Activated naive CD8-positive, alpha-beta T cell treated with anti-CD3 and anti-CD28 coated beads, Interleukin-2, amount 50 U/mL, for 24 hours (primary cell): ENCODE measurements at regions not wholly inside any gene's neighbourhood (a gene's known extent, or its start where the extent isn't known, plus 50 kb on each side); places are given as distances from the start of the nearest gene placed in this dataset.
"Not testable (repeated sequence)": the region's sequence is repeated elsewhere in the genome, so short reads cannot be mapped to it uniquely, and the experiment has no call there.

Experiments
- ATAC-seq: fragments of 150-1000 bp; cut with Tn5 transposase; one replicate; pipeline ENCODE4 v1.10.0; 2021
- DNase-seq: peaks from one replicate; pipeline ENCODE4 v3.0.0; 2021
- H3K27ac Mint-ChIP-seq: one replicate; pipeline ENCODE4 v1.8.0; 2021; ENCODE audit warnings: mild to moderate bottlenecking, mixed read lengths
- H3K27me3 Mint-ChIP-seq: one replicate; pipeline ENCODE4 v1.8.0; 2021; ENCODE audit warnings: mixed read lengths
- H3K36me3 Mint-ChIP-seq: one replicate; pipeline ENCODE4 v1.8.0; 2021; ENCODE audit warnings: low read depth, mixed read lengths
- H3K4me1 Mint-ChIP-seq: one replicate; pipeline ENCODE4 v1.8.0; 2021; ENCODE audit warnings: mixed read lengths
- H3K4me3 Mint-ChIP-seq: one replicate; pipeline ENCODE4 v1.8.0; 2021; ENCODE audit warnings: mild to moderate bottlenecking, moderate library complexity, mixed read lengths
- H3K9me3 Mint-ChIP-seq: one replicate; pipeline ENCODE4 v1.8.0; 2021; ENCODE audit warnings: mixed read lengths

GRCh38 chr10:120034236-120034635 lies 141.7 kb downstream of the SEC23IP start:
- no peaks in the 10 kb centered on the region for H3K36me3 Mint-ChIP-seq
- DNase-seq (no peak), ATAC-seq (no peak)
- H3K4me3 Mint-ChIP-seq = no peak overlapping the region
- no peaks in the 10 kb centered on the region for H3K9me3 Mint-ChIP-seq
- H3K27ac Mint-ChIP-seq = no peak overlapping the region
- no peaks in the 10 kb centered on the region for H3K4me1 Mint-ChIP-seq
- peaks cover 5% of the 10 kb centered on the region for H3K27me3 Mint-ChIP-seq

DNA sequence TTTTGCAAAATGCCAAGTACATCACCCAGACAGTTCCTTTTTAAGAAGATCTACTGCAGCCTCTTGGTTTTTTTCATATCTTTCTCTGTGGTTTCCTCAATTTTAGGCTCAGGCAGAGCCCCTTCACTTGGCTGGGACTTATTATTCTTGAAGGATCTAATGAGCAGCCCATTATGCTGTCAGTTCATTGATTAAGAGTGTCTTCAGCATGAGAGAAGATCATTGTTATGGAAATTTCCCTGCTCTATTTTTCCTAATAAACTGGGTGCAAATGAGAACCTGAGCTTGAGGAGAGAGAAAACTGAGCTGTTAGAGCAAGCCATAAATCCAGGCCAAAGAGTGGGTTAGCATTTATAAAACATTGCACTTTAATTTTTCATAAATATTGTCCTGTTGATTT lies 146.5 kb downstream of the SEC23IP start:
- Mint-ChIP-seq H3K4me1 (no peaks in the 10 kb centered on the region), H3K9me3 (no peaks in the 10 kb centered on the region), H3K27me3 (peaks cover 4% of the 10 kb centered on the region), H3K4me3 (no peak overlapping the region), H3K36me3 (no peaks in the 10 kb centered on the region), H3K27ac (no peak overlapping the region)
- ATAC-seq = no peak
- DNase-seq = no peak

GRCh38 chr10:120039826-120040225 lies 147.3 kb downstream of the SEC23IP start:
- peaks cover 2% of the 10 kb centered on the region for H3K27me3 Mint-ChIP-seq
- no peak for ATAC-seq
- H3K36me3 Mint-ChIP-seq = no peaks in the 10 kb centered on the region

DNA sequence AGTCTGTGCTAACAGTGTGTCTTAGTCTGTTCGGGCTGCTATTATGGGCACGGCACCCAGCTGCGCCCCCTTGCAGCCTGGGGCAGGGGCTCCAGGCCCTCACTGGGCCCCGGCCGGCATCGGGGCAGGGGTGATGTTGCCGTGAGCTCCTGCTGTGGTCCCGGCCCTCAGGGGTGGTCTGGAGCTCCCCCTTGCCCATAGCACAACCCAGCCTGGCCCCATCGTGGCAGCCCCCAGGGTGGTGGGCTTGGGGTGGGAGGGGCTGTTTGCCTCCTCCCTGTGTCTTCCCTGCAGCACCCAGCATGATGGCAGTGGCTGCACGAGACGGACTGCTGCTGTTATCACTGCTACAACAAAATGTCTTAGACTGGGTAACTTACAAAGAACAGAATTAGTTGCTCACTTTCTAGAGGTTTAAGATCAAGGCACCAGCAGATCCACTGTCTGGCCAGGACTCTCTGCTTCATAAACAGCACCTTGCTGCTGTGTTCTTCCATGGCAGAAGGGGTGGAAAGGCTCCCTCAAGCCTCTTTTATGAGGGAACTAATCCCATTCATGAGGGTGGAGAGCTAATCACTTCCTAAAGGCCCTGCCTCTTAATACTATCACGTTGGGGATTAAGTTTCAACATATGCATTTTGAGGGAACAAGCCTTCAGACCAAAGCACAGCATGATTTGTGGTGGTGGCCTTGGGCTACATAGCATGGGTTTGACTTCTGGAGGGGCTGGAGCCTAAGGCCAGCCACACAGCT lies 149.5 kb downstream of the SEC23IP start:
- ATAC-seq = no peak
- no peak overlapping the region for H3K27ac Mint-ChIP-seq

More at GRCh38 chr10:120039826-120040225, 147.3 kb downstream of the SEC23IP start:
- Mint-ChIP-seq H3K4me3 (no peak overlapping the region), H3K27ac (no peak overlapping the region), H3K4me1 (no peaks in the 10 kb centered on the region), H3K9me3 (no peaks in the 10 kb centered on the region)
- DNase-seq = no peak

GRCh38 chr10:120042705-120043104 lies 150.2 kb downstream of the SEC23IP start:
- H3K36me3 Mint-ChIP-seq = no peaks in the 10 kb centered on the region
- H3K9me3 Mint-ChIP-seq = no peaks in the 10 kb centered on the region
- no peaks in the 10 kb centered on the region for H3K4me1 Mint-ChIP-seq
- ATAC-seq (no peak), DNase-seq (no peak)
- H3K4me3 Mint-ChIP-seq = no peak overlapping the region
- peaks cover 2% of the 10 kb centered on the region for H3K27me3 Mint-ChIP-seq
- H3K27ac Mint-ChIP-seq = no peak overlapping the region

More for the DNA sequence above, 149.5 kb downstream of the SEC23IP start:
- Mint-ChIP-seq H3K4me1 (no peaks in the 10 kb centered on the region), H3K4me3 (no peak overlapping the region), H3K36me3 (no peaks in the 10 kb centered on the region), H3K9me3 (no peaks in the 10 kb centered on the region), H3K27me3 (peaks cover 2% of the 10 kb centered on the region)
- DNase-seq = no peak

DNA sequence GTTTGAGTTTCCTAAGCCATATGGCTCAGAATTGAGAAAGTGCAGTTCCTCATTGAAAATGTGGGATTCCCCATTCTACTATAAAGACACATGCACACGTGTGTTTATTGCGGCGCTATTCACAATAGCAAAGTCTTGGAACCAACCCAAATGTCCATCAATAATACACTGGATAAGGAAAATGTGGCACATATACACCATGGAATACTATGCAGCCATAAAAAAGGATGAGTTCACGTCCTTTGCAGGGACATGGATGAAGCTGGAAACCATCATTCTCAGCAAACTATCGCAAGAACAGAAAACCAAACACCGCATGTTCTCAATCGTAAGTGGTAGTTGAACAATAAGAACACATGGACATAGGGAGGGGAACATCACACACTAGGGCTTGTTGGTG lies 154.8 kb downstream of the SEC23IP start:
- H3K27me3 Mint-ChIP-seq, H3K4me1 Mint-ChIP-seq, H3K27ac Mint-ChIP-seq, H3K36me3 Mint-ChIP-seq, ATAC-seq, H3K4me3 Mint-ChIP-seq, DNase-seq, H3K9me3 Mint-ChIP-seq: not testable (repeated sequence)

DNA sequence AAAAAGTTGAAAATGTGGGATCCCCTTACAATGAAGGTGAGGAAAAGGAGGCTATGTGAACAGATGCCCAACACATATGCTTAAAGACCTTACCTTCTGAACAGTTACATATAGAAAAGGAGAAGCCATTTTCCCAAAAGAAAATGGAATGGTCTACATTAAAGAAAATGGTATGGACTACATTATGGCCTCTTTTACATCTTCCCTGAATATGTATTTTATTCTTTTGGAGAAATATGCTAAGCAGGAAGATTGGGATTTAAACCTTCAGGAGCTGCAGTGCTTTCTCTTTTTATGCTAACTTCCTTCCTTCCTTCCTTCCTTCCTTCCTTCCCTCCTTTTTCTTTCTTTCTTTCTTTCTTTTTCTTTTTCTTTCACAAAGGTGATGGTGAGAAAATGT lies 155.4 kb downstream of the SEC23IP start:
- DNase-seq = no peak
- Mint-ChIP-seq H3K27me3 (peaks cover 11% of the 10 kb centered on the region), H3K36me3 (no peaks in the 10 kb centered on the region), H3K4me3 (no peak overlapping the region), H3K4me1 (no peaks in the 10 kb centered on the region), H3K27ac (no peak overlapping the region), H3K9me3 (no peaks in the 10 kb centered on the region)
- ATAC-seq = no peak

- Mint-ChIP-seq H3K36me3 (no peaks in the 10 kb centered on the region), H3K9me3 (no peaks in the 10 kb centered on the region), H3K4me1 (no peaks in the 10 kb centered on the region), H3K27ac (no peak overlapping the region), H3K4me3 (no peak overlapping the region), H3K27me3 (peaks cover 11% of the 10 kb centered on the region)
- no peak for ATAC-seq
- no peak for DNase-seq
These were observed 155.9 kb downstream of the SEC23IP start for GRCh38 chr10:120048391-120048790.

DNA sequence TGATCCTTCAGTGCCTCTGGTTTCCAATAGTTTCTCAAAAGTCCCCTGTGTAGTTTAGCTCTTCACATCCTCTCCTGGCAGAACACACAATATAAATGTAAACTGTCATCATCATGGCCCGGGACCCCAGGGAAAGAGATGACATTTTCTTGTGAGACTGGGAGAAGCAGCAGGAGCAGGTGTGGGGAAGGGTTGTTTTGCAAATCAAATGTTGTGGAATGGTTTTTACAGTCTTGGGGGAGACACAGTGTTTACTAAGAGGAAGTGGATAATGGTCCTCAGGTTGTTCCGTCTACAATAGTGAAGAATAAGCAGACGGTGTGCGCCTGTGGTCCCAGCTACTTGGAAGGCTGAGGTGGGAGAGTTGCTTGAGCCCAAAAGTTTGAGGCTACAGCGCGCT lies 159.1 kb downstream of the SEC23IP start:
- no peaks in the 10 kb centered on the region for H3K4me1 Mint-ChIP-seq
- no peak overlapping the region for H3K27ac Mint-ChIP-seq
- no peak overlapping the region for H3K4me3 Mint-ChIP-seq
- ATAC-seq = no peak
- peaks cover 14% of the 10 kb centered on the region for H3K27me3 Mint-ChIP-seq
- H3K9me3 Mint-ChIP-seq = no peaks in the 10 kb centered on the region
- H3K36me3 Mint-ChIP-seq = no peaks in the 10 kb centered on the region
- DNase-seq = no peak

DNA sequence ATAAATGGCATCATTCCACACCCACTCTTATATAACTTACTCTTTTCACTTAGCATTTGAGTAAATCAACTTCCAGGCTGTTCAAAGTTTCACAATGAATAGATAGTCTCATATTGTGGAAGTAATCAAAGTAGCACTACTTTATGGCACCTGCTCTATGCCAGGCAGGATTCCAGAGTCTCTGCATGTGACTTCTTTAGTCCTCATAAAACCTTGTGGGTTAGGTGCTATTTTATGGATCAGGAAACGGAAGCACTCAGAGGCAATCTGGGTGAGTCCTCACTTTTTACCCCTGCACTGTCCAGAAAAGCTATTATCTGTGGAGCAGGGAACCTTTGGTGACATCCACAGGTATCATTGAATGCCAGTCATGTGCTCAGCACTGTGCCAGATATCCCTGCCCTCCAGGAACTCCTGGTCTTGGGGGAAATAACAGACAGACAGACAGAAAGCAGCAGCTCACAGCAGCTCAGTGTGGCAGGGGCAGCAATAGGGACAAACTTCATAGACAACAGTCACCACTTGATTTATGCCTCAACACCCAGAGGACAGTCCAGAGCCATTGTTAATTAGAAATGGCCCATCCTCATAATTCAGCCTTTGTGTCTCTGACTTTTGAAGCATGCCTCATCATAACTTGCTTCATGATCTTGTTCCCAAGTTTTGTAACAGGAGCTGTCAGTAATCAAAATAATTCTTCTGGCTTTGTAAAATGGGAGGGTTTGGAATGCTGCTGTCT lies 160.6 kb downstream of the SEC23IP start:
- DNase-seq (no peak), ATAC-seq (no peak)
- Mint-ChIP-seq H3K4me3 (no peak overlapping the region), H3K4me1 (no peaks in the 10 kb centered on the region), H3K36me3 (no peaks in the 10 kb centered on the region), H3K9me3 (no peaks in the 10 kb centered on the region), H3K27ac (no peak overlapping the region), H3K27me3 (peaks cover 20% of the 10 kb centered on the region)

DNA sequence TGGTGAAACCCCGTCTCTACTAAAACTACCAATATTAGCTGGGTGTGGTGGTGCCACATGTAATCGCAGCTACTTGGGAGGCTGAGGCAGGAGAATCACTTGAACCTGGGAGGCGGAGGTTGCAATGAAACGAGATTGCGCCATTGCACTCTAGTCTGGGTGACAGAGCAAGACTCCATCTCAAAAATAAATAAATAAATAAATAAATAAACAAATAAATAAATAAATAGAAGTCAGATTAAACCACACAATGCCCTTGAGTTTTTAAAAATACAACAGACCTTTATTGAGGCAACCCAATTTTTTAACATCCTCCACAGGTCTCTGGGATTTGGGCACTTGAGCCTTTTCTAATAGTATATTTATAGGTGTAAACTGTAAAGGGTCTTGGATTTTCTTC lies 167.3 kb downstream of the SEC23IP start:
- not testable (repeated sequence) for H3K4me3 Mint-ChIP-seq, H3K4me1 Mint-ChIP-seq

DNA sequence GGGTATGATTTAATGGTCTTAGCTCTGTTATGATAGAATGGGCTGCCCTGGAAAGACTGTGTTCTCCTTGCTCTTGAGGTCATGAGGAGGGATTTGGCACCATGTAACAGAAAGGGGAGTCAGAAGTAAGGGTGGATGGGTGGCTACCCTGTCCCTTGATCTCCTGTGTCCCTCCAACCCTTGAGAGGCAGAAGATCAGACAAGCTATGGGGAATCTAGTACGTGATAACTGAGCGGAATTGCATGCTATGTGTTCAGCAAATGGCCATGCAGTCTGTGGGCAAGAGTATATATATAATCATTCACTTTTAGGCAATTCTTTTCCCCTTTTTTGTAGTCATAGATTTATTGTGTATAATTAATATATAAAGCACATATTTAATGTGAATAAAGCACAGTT lies 174.9 kb downstream of the SEC23IP start:
- Mint-ChIP-seq H3K4me3 (no peak overlapping the region), H3K9me3 (no peaks in the 10 kb centered on the region), H3K36me3 (no peaks in the 10 kb centered on the region), H3K27ac (no peak overlapping the region), H3K27me3 (peaks cover 13% of the 10 kb centered on the region), H3K4me1 (no peaks in the 10 kb centered on the region)
- DNase-seq (no peak), ATAC-seq (no peak)

More for the DNA sequence above, 167.3 kb downstream of the SEC23IP start:
- not testable (repeated sequence) for H3K36me3 Mint-ChIP-seq, H3K9me3 Mint-ChIP-seq, DNase-seq, H3K27ac Mint-ChIP-seq, ATAC-seq
- H3K27me3 Mint-ChIP-seq = peaks cover 12% of the 10 kb centered on the region

DNA sequence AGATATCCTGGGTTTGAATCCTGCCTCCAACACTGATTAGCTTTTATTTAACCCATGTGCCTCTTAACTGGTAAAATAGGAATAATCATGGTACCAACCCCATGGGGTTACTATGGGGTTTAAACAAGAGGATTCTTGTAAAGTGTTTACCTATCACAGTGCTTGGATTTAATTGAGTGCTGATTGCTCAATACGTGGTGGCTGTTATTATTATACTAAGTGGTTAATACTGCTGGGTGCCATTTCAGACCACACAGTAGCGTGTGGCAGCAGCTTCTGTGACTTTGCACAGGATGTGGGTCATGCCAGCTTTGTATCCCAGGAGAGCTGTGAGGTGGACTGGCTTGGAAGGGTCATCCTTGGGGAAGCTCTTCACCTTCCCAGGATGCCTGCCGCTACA lies 177.2 kb downstream of the SEC23IP start:
- Mint-ChIP-seq H3K4me3 (no peak overlapping the region), H3K27me3 (peaks cover 16% of the 10 kb centered on the region), H3K27ac (no peak overlapping the region), H3K9me3 (no peaks in the 10 kb centered on the region), H3K4me1 (no peaks in the 10 kb centered on the region), H3K36me3 (no peaks in the 10 kb centered on the region)
- ATAC-seq (no peak), DNase-seq (no peak)

GRCh38 chr10:120075349-120075748 lies 182.8 kb downstream of the SEC23IP start:
- Mint-ChIP-seq H3K4me1 (no peaks in the 10 kb centered on the region), H3K27ac (no peak overlapping the region), H3K36me3 (no peaks in the 10 kb centered on the region), H3K27me3 (peaks cover 21% of the 10 kb centered on the region), H3K9me3 (no peaks in the 10 kb centered on the region), H3K4me3 (no peak overlapping the region)
- DNase-seq (no peak), ATAC-seq (no peak)

DNA sequence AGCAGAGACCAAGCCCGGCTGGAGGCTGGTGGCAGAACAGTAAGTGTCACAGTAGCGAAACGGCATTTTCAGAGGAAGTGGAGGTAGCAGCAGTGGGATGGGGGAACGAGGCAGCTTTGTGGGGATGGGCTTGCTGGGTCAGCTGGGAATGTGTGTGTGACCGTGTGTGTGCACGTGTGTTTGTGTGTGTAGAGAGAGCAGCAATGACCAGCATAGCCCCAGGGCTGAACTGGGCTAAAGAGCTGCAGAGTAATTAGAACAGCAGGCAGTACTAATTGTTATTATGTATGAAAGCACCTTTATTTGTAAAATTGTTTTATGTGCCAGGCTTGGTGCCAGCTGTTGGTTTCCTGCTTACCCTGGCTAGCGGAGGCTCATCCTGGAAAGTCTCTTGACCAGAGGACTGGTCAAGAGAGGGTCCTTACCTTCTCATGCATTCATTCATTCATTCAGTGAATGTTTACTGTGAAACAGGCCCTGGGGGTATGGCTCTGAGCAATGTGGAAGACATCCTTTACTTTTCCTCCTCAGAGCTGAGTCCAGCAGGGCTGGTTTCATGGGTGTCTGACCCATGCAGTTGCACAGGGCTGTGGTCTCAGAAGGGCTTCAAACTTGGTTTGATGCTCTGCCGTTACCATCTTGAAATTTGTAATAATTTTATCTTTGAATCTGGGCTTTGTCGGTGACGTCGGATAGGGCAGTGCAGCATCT lies 184.6 kb downstream of the SEC23IP start:
- no peaks in the 10 kb centered on the region for H3K36me3 Mint-ChIP-seq
- DNase-seq (no peak), ATAC-seq (no peak)
- peaks cover 24% of the 10 kb centered on the region for H3K27me3 Mint-ChIP-seq
- H3K4me1 Mint-ChIP-seq = no peaks in the 10 kb centered on the region
- H3K9me3 Mint-ChIP-seq = no peaks in the 10 kb centered on the region
- H3K4me3 Mint-ChIP-seq = no peak overlapping the region
- H3K27ac Mint-ChIP-seq = no peak overlapping the region
